ENCODE measurements at regions not wholly inside any gene's neighbourhood (a gene's known extent, or its start where the extent isn't known, plus 50 kb on each side); places are given as distances from the start of the nearest gene placed in this dataset.

DNA sequence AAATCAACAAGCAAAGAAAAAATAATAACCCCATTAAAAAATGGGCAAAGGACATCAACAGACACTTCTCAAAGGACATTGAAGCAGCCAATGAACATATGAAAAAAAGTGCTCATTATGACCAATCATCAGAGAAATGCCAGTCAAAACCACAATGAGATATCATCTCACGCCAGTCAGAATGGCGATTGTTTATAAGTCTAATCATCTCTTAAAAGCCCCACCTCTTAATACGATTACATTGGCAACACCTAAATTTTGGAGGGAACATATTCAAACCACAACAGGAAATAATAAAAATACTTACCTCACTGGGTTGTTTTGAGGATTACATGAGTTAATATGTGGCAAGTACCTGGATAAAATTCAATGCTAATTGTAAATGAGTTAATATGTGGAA, 57.1 kb upstream of the PLPPR4 start:
- Histone ChIP-seq H3K9me3 (ENCODE audit: control insufficient read depth, insufficient read depth, low read length) (no peaks in the 10 kb centered on the region), H3K27me3 (ENCODE audit: control insufficient read depth, insufficient read depth, low read length) (no peaks in the 10 kb centered on the region), H3K4me3 (ENCODE audit: low read length) (no peak overlapping the region), H3K27ac (ENCODE audit: low read length) (no peak overlapping the region), H3K36me3 (ENCODE audit: control insufficient read depth, insufficient read depth, low read length) (no peaks in the 10 kb centered on the region), H3K4me1 (ENCODE audit: control insufficient read depth, insufficient read depth, low read length) (no peaks in the 10 kb centered on the region)
- no peak for TF ChIP-seq CTCF (IDR thresholded peaks at IDR 0.05)
- no peaks in the 10 kb centered on the region for H3K36me3 Mint-ChIP-seq
- no peak overlapping the region for H3K27ac Mint-ChIP-seq
- peaks cover 0 to 3% of the 10 kb centered on the region in 2 donors for H3K9me3 Mint-ChIP-seq
- no peak overlapping the region for H3K4me3 Mint-ChIP-seq
- ATAC-seq (no peak), DNase-seq (no peak)
- no peaks in the 10 kb centered on the region for H3K27me3 Mint-ChIP-seq (ENCODE audit: low read depth in 2 of 2)
- 56% methylated on average over 3 of the region's 3 CpGs for WGBS (ENCODE audit: insufficient coverage)
- H3K4me1 Mint-ChIP-seq: no peaks in the 10 kb centered on the region
- intact Hi-C loops (cut with micrococcal nuclease): no loop called here
